ENCODE measurements at regions not wholly inside any gene's neighbourhood (a gene's known extent, or its start where the extent isn't known, plus 50 kb on each side); places are given as distances from the start of the nearest gene placed in this dataset.

- no peaks in the 10 kb centered on the region for H3K9me3 ChIP-seq (ENCODE audit: control insufficient read depth, low read depth, low read length)
- no peak overlapping the region for H3K9ac ChIP-seq (ENCODE audit: low read length)
- H3K27me3 ChIP-seq (ENCODE audit: control insufficient read depth, insufficient read depth, low read length): peaks cover 4% of the 10 kb centered on the region
- H3K4me3 ChIP-seq (ENCODE audit: low read length): no peak overlapping the region
- H3K36me3 ChIP-seq (ENCODE audit: control insufficient read depth, low read depth, low read length): no peaks in the 10 kb centered on the region
- H3K27ac ChIP-seq (ENCODE audit: low read length): no peak overlapping the region
- H3K4me1 ChIP-seq (ENCODE audit: control insufficient read depth, low read depth, low read length): peaks cover 8% of the 10 kb centered on the region
Observed at GRCh38 chr9:86809759-86810367, 137.4 kb downstream of the GAS1 start.

GRCh38 chr9:86809151-86809550 is 138.2 kb downstream of the GAS1 start:
- H3K4me3 ChIP-seq (ENCODE audit: low read length): no peak overlapping the region
- H3K9ac ChIP-seq (ENCODE audit: low read length): no peak overlapping the region
- H3K9me3 ChIP-seq (ENCODE audit: control insufficient read depth, low read depth, low read length): no peaks in the 10 kb centered on the region
- H3K36me3 ChIP-seq (ENCODE audit: control insufficient read depth, low read depth, low read length): no peaks in the 10 kb centered on the region
- peaks cover 8% of the 10 kb centered on the region for H3K4me1 ChIP-seq (ENCODE audit: control insufficient read depth, low read depth, low read length)
- H3K27ac ChIP-seq (ENCODE audit: low read length): no peak overlapping the region
- peaks cover 4% of the 10 kb centered on the region for H3K27me3 ChIP-seq (ENCODE audit: control insufficient read depth, insufficient read depth, low read length)

GRCh38 chr9:86807367-86807976 is 139.8 kb downstream of the GAS1 start:
- Histone ChIP-seq H3K27me3 (ENCODE audit: control insufficient read depth, insufficient read depth, low read length) (peaks cover 4% of the 10 kb centered on the region), H3K9me3 (ENCODE audit: control insufficient read depth, low read depth, low read length) (no peaks in the 10 kb centered on the region), H3K27ac (ENCODE audit: low read length) (no peak overlapping the region), H3K4me3 (ENCODE audit: low read length) (no peak overlapping the region), H3K9ac (ENCODE audit: low read length) (no peak overlapping the region), H3K4me1 (ENCODE audit: control insufficient read depth, low read depth, low read length) (peaks cover 8% of the 10 kb centered on the region), H3K36me3 (ENCODE audit: control insufficient read depth, low read depth, low read length) (no peaks in the 10 kb centered on the region)

GRCh38 chr9:86804011-86804410 is 143.3 kb downstream of the GAS1 start:
- H3K36me3 ChIP-seq (ENCODE audit: control insufficient read depth, low read depth, low read length): no peaks in the 10 kb centered on the region
- no peak overlapping the region for H3K4me3 ChIP-seq (ENCODE audit: low read length)
- H3K27me3 ChIP-seq (ENCODE audit: control insufficient read depth, insufficient read depth, low read length): peaks cover 4% of the 10 kb centered on the region
- no peak overlapping the region for H3K9ac ChIP-seq (ENCODE audit: low read length)
- H3K27ac ChIP-seq (ENCODE audit: low read length): no peak overlapping the region
- no peaks in the 10 kb centered on the region for H3K9me3 ChIP-seq (ENCODE audit: control insufficient read depth, low read depth, low read length)
- H3K4me1 ChIP-seq (ENCODE audit: control insufficient read depth, low read depth, low read length): peaks cover 12% of the 10 kb centered on the region

GRCh38 chr9:86802900-86803673 is 144.2 kb downstream of the GAS1 start:
- Histone ChIP-seq H3K9ac (ENCODE audit: low read length) (no peak overlapping the region), H3K27ac (ENCODE audit: low read length) (no peak overlapping the region), H3K36me3 (ENCODE audit: control insufficient read depth, low read depth, low read length) (no peaks in the 10 kb centered on the region), H3K4me1 (ENCODE audit: control insufficient read depth, low read depth, low read length) (peaks cover 12% of the 10 kb centered on the region), H3K9me3 (ENCODE audit: control insufficient read depth, low read depth, low read length) (no peaks in the 10 kb centered on the region), H3K4me3 (ENCODE audit: low read length) (no peak overlapping the region), H3K27me3 (ENCODE audit: control insufficient read depth, insufficient read depth, low read length) (peaks cover 4% of the 10 kb centered on the region)

GRCh38 chr9:86801246-86801645 is 146.1 kb downstream of the GAS1 start:
- Histone ChIP-seq H3K4me1 (ENCODE audit: control insufficient read depth, low read depth, low read length) (peaks cover 9% of the 10 kb centered on the region), H3K4me3 (ENCODE audit: low read length) (no peak overlapping the region), H3K36me3 (ENCODE audit: control insufficient read depth, low read depth, low read length) (no peaks in the 10 kb centered on the region), H3K27me3 (ENCODE audit: control insufficient read depth, insufficient read depth, low read length) (no peaks in the 10 kb centered on the region), H3K9me3 (ENCODE audit: control insufficient read depth, low read depth, low read length) (no peaks in the 10 kb centered on the region), H3K27ac (ENCODE audit: low read length) (no peak overlapping the region), H3K9ac (ENCODE audit: low read length) (no peak overlapping the region)

GRCh38 chr9:86800681-86801080 is 146.6 kb downstream of the GAS1 start:
- H3K4me3 ChIP-seq (ENCODE audit: low read length): no peak overlapping the region
- peaks cover 14% of the 10 kb centered on the region for H3K4me1 ChIP-seq (ENCODE audit: control insufficient read depth, low read depth, low read length)
- H3K36me3 ChIP-seq (ENCODE audit: control insufficient read depth, low read depth, low read length): no peaks in the 10 kb centered on the region
- H3K27me3 ChIP-seq (ENCODE audit: control insufficient read depth, insufficient read depth, low read length): no peaks in the 10 kb centered on the region
- H3K9ac ChIP-seq (ENCODE audit: low read length): no peak overlapping the region
- H3K27ac ChIP-seq (ENCODE audit: low read length): no peak overlapping the region
- H3K9me3 ChIP-seq (ENCODE audit: control insufficient read depth, low read depth, low read length): no peaks in the 10 kb centered on the region

- Histone ChIP-seq H3K9ac (ENCODE audit: low read length) (no peak overlapping the region), H3K4me3 (ENCODE audit: low read length) (no peak overlapping the region), H3K27ac (ENCODE audit: low read length) (no peak overlapping the region), H3K27me3 (ENCODE audit: control insufficient read depth, insufficient read depth, low read length) (no peaks in the 10 kb centered on the region), H3K9me3 (ENCODE audit: control insufficient read depth, low read depth, low read length) (no peaks in the 10 kb centered on the region), H3K4me1 (ENCODE audit: control insufficient read depth, low read depth, low read length) (peaks cover 26% of the 10 kb centered on the region), H3K36me3 (ENCODE audit: control insufficient read depth, low read depth, low read length) (no peaks in the 10 kb centered on the region)
Observed at GRCh38 chr9:86798966-86799365, 148.3 kb downstream of the GAS1 start.

GRCh38 chr9:86796666-86797065 is 150.6 kb downstream of the GAS1 start:
- no peak overlapping the region for H3K4me3 ChIP-seq (ENCODE audit: low read length)
- H3K36me3 ChIP-seq (ENCODE audit: control insufficient read depth, low read depth, low read length): no peaks in the 10 kb centered on the region
- no peak overlapping the region for H3K27ac ChIP-seq (ENCODE audit: low read length)
- H3K4me1 ChIP-seq (ENCODE audit: control insufficient read depth, low read depth, low read length): peaks cover 26% of the 10 kb centered on the region
- H3K9ac ChIP-seq (ENCODE audit: low read length): no peak overlapping the region
- no peaks in the 10 kb centered on the region for H3K9me3 ChIP-seq (ENCODE audit: control insufficient read depth, low read depth, low read length)
- no peaks in the 10 kb centered on the region for H3K27me3 ChIP-seq (ENCODE audit: control insufficient read depth, insufficient read depth, low read length)

GRCh38 chr9:86795823-86796553 is 151.3 kb downstream of the GAS1 start:
- Histone ChIP-seq H3K4me1 (ENCODE audit: control insufficient read depth, low read depth, low read length) (peaks cover 25% of the 10 kb centered on the region), H3K36me3 (ENCODE audit: control insufficient read depth, low read depth, low read length) (no peaks in the 10 kb centered on the region), H3K27me3 (ENCODE audit: control insufficient read depth, insufficient read depth, low read length) (no peaks in the 10 kb centered on the region), H3K27ac (ENCODE audit: low read length) (no peak overlapping the region), H3K9me3 (ENCODE audit: control insufficient read depth, low read depth, low read length) (no peaks in the 10 kb centered on the region), H3K4me3 (ENCODE audit: low read length) (no peak overlapping the region), H3K9ac (ENCODE audit: low read length) (no peak overlapping the region)

- no peaks in the 10 kb centered on the region for H3K9me3 ChIP-seq (ENCODE audit: control insufficient read depth, low read depth, low read length)
- H3K4me3 ChIP-seq (ENCODE audit: low read length): no peak overlapping the region
- H3K4me1 ChIP-seq (ENCODE audit: control insufficient read depth, low read depth, low read length): peaks cover 22% of the 10 kb centered on the region
- no peak overlapping the region for H3K27ac ChIP-seq (ENCODE audit: low read length)
- H3K9ac ChIP-seq (ENCODE audit: low read length): no peak overlapping the region
- H3K27me3 ChIP-seq (ENCODE audit: control insufficient read depth, insufficient read depth, low read length): no peaks in the 10 kb centered on the region
- no peaks in the 10 kb centered on the region for H3K36me3 ChIP-seq (ENCODE audit: control insufficient read depth, low read depth, low read length)
Observed at GRCh38 chr9:86795047-86795442, 152.3 kb downstream of the GAS1 start.
